ENCODE measurements at regions not wholly inside any gene's neighbourhood (a gene's known extent, or its start where the extent isn't known, plus 50 kb on each side); places are given as distances from the start of the nearest gene placed in this dataset.

DNA sequence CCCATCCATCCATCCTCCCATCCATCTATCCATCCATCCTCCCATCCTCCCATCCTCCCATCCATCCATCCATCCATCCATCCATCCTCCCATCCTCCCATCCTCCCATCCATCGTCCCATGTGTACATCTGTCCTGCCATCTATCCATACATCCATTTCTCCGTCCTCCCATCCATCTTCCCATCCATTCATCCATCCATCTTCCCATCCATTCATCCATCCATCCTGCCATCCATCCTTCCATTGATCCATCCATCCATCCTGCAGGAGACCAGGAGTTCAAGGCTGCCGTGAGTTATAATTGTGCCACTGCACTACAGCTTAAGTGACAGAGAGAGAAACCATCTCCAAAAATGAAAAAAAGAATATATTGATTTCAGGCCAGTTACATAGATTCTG is 356.5 kb downstream of the CDH26 start (continued):
- TF ChIP-seq NPAS2 (CRISPR knock-in tag; IDR thresholded peaks at IDR 0.05; ENCODE audit: borderline replicate concordance): no peak
- no peak for TF ChIP-seq BHLHE40 (IDR thresholded peaks at IDR 0.05; ENCODE audit: low read depth, low read length)
- TF ChIP-seq FOSL2 (IDR thresholded peaks at IDR 0.05): no peak
- no peak for TF ChIP-seq FOSL2 (CRISPR knock-in tag; IDR thresholded peaks at IDR 0.05)
- TF ChIP-seq PHF8 (IDR thresholded peaks at IDR 0.05; ENCODE audit: borderline replicate concordance, low read depth): no peak
- TF ChIP-seq CHD4 (IDR thresholded peaks at IDR 0.05; ENCODE audit: borderline replicate concordance): no peak

DNA sequence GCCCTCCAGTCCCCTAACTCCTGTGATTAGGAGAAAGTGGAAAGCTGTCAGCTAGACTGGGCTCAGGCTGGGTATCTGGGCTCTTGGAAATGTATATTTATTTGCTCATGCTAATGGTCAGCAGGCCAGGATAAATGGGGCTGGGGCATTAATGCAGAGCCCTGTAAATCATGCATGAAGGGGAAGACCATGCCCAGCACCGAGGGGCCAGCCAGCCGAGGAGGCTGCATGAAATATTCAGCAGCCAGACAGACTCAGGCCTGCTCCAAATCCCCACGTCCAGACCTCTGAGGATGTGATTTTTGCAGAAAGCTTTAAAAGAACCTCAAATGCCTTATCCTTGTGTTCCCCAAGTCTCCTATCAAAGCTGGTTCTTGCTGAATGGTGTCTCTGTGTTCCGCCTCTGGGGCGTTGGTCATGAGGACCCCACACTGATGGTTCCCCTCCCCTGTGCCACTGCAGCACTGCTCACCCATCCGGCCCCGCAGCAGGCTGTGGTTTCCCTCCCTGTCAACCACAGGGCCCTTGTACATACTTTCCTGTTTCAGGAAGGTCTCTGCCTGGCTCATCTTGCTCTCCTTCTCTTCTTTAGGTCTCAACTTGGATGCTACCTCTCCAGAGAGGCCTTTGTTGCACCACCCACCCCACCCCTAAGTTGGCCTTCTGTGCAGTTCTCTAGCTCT is 358.4 kb downstream of the CDH26 start:
- no peak for ATAC-seq
- Histone ChIP-seq H3K4me3 (no peak overlapping the region), H3K9me3 (no peaks in the 10 kb centered on the region), H3K4me1 (no peaks in the 10 kb centered on the region), H3K27ac (no peak overlapping the region), H3K4me2 (no peak overlapping the region)
- WGBS (ENCODE audit: missing lambda C conversion rate): 5% methylated on average over 7 of the region's 7 CpGs
- CTCF ChIA-PET: no interaction called here
- no peak for FAIRE-seq
- TF ChIP-seq FOSL2 (IDR thresholded peaks at IDR 0.05): no peak
- TF ChIP-seq FOSL2 (CRISPR knock-in tag; IDR thresholded peaks at IDR 0.05): no peak
- TF ChIP-seq HEYL (CRISPR knock-in tag; IDR thresholded peaks at IDR 0.05): no peak
- no peak for DNase-seq (ENCODE audit: low read depth in 1 of 2, low spot score in 1 of 2)
- POLR2A ChIA-PET: no interaction called here

GRCh38 chr20:60317401-60317800 is 359.2 kb downstream of the CDH26 start:
- no peak for DNase-seq (ENCODE audit: low read depth in 1 of 2, low spot score in 1 of 2)
- H3K9me3 ChIP-seq: no peaks in the 10 kb centered on the region
- WGBS (ENCODE audit: missing lambda C conversion rate): 0% methylated on average over 3 of the region's 3 CpGs
- POLR2A ChIA-PET: no interaction called here
- CTCF ChIA-PET: interaction anchor here (2.3 kb wide), 1 partner anchor 11 kb away, joined by 5 read pairs; no protein-coding TSS in a partner anchor
- no peaks in the 10 kb centered on the region for H3K4me1 ChIP-seq
- TF ChIP-seq EP300 (IDR thresholded peaks at IDR 0.05): no peak
- TF ChIP-seq, protein P1, sequence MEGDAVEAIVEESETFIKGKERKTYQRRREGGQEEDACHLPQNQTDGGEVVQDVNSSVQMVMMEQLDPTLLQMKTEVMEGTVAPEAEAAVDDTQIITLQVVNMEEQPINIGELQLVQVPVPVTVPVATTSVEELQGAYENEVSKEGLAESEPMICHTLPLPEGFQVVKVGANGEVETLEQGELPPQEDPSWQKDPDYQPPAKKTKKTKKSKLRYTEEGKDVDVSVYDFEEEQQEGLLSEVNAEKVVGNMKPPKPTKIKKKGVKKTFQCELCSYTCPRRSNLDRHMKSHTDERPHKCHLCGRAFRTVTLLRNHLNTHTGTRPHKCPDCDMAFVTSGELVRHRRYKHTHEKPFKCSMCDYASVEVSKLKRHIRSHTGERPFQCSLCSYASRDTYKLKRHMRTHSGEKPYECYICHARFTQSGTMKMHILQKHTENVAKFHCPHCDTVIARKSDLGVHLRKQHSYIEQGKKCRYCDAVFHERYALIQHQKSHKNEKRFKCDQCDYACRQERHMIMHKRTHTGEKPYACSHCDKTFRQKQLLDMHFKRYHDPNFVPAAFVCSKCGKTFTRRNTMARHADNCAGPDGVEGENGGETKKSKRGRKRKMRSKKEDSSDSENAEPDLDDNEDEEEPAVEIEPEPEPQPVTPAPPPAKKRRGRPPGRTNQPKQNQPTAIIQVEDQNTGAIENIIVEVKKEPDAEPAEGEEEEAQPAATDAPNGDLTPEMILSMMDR (IDR thresholded peaks at IDR 0.05): no peak
- no peak for TF ChIP-seq CHD4 (IDR thresholded peaks at IDR 0.05; ENCODE audit: borderline replicate concordance)
- no peak for TF ChIP-seq CBX2 (IDR thresholded peaks at IDR 0.05; ENCODE audit: borderline replicate concordance, low read depth)
- TF ChIP-seq MAZ (IDR thresholded peaks at IDR 0.05; ENCODE audit: borderline replicate concordance, low read depth, low read length): no peak
- TF ChIP-seq KDM5A (IDR thresholded peaks at IDR 0.05): no peak
- no peak for TF ChIP-seq SREBF2 (IDR thresholded peaks at IDR 0.05)
- TF ChIP-seq TFCP2L1 (CRISPR knock-in tag; IDR thresholded peaks at IDR 0.05): no peak
- TF ChIP-seq ZSCAN20 (CRISPR knock-in tag; IDR thresholded peaks at IDR 0.05): no peak
- TF ChIP-seq ZC3H11A (IDR thresholded peaks at IDR 0.05): no peak
- TF ChIP-seq, protein P2, sequence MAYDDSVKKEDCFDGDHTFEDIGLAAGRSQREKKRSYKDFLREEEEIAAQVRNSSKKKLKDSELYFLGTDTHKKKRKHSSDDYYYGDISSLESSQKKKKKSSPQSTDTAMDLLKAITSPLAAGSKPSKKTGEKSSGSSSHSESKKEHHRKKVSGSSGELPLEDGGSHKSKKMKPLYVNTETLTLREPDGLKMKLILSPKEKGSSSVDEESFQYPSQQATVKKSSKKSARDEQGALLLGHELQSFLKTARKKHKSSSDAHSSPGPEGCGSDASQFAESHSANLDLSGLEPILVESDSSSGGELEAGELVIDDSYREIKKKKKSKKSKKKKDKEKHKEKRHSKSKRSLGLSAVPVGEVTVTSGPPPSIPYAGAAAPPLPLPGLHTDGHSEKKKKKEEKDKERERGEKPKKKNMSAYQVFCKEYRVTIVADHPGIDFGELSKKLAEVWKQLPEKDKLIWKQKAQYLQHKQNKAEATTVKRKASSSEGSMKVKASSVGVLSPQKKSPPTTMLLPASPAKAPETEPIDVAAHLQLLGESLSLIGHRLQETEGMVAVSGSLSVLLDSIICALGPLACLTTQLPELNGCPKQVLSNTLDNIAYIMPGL (CRISPR knock-in tag; IDR thresholded peaks at IDR 0.05; ENCODE audit: borderline replicate concordance): no peak
- no peak for TF ChIP-seq RCOR1 (IDR thresholded peaks at IDR 0.05; ENCODE audit: low read depth, low read length)
- no peak for TF ChIP-seq HOXB13 (CRISPR knock-in tag; IDR thresholded peaks at IDR 0.05; ENCODE audit: low read depth)
- TF ChIP-seq HEYL (CRISPR knock-in tag; IDR thresholded peaks at IDR 0.05): no peak
- no peak for TF ChIP-seq NPAS2 (CRISPR knock-in tag; IDR thresholded peaks at IDR 0.05; ENCODE audit: borderline replicate concordance)
- no peak for TF ChIP-seq KDM1A (IDR thresholded peaks at IDR 0.05; ENCODE audit: low read depth)
- no peak for TF ChIP-seq E2F6 (IDR thresholded peaks at IDR 0.05; ENCODE audit: borderline replicate concordance, low read depth)
- H3K27ac ChIP-seq: no peak overlapping the region
- no peak for FAIRE-seq
- no peak overlapping the region for H3K4me3 ChIP-seq
- no peak for ATAC-seq
- H3K4me2 ChIP-seq: no peak overlapping the region
